SK-N-SH treated with all-trans-retinoic acid at 6 μM for 48 hours (cell line): ENCODE measurements at regions not wholly inside any gene's neighbourhood (a gene's known extent, or its start where the extent isn't known, plus 50 kb on each side); places are given as distances from the start of the nearest gene placed in this dataset.

Experiments
- ATAC-seq: fragments of 200-7000 bp; cut with Tn5 transposase; 3 replicates; pipeline ENCODE4 v1.9.1; 2020; ENCODE audit warnings: mild to moderate bottlenecking, moderate library complexity
- ARNTL ChIP-seq: fragments of 450-650 bp; formaldehyde crosslinking; IDR thresholded peaks from 2 replicates; pipeline ENCODE4 v1.5.0; 2020; ENCODE audit warnings: low read depth, mild to moderate bottlenecking, moderate library complexity, borderline replicate concordance
- BACH2 ChIP-seq: fragments of 250-450 bp; sonication (Bioruptor Pico); IDR thresholded peaks from 2 replicates; pipeline ENCODE4 v1.9.0; 2021; ENCODE audit warnings: mild to moderate bottlenecking, borderline replicate concordance
- CSDC2 ChIP-seq: fragments of 250-450 bp; sonication (Bioruptor Pico); IDR thresholded peaks from 2 replicates; pipeline ENCODE4 v1.5.0; 2020; ENCODE audit warnings: mild to moderate bottlenecking, moderate library complexity
- ESRRG ChIP-seq: fragments of 250-450 bp; sonication (Bioruptor Pico); IDR thresholded peaks from 2 replicates; pipeline ENCODE4 v1.6.1; 2021; ENCODE audit warnings: mild to moderate bottlenecking
- GLIS3 ChIP-seq: fragments of 250-450 bp; sonication (Bioruptor Pico); IDR thresholded peaks from 2 replicates; pipeline ENCODE4 v1.5.0; 2020; ENCODE audit warnings: mild to moderate bottlenecking, moderate library complexity
- ISL1 ChIP-seq: fragments of 250-450 bp; sonication (Bioruptor Pico); IDR thresholded peaks from 2 replicates; pipeline ENCODE4 v2.1.2; 2022; ENCODE audit warnings: mild to moderate bottlenecking, moderate library complexity
- OSR1 ChIP-seq: fragments of 250-450 bp; sonication (Bioruptor Pico); IDR thresholded peaks from 2 replicates; pipeline ENCODE4 v1.8.0; 2022; ENCODE audit warnings: moderate library complexity, mild to moderate bottlenecking, inconsistent platforms
- PPARA ChIP-seq: fragments of 250-450 bp; sonication (Bioruptor Pico); IDR thresholded peaks from 2 replicates; pipeline ENCODE4 v1.5.0; 2020; ENCODE audit warnings: mild to moderate bottlenecking, borderline replicate concordance
- RARB ChIP-seq: fragments of 250-450 bp; sonication (Bioruptor Pico); IDR thresholded peaks from 2 replicates; pipeline ENCODE4 v1.8.0; 2021; ENCODE audit warnings: mild to moderate bottlenecking, moderate library complexity
- SNAI2 ChIP-seq: fragments of 250-450 bp; sonication (Bioruptor Pico); IDR thresholded peaks from 2 replicates; pipeline ENCODE4 v1.5.0; 2020; ENCODE audit warnings: mild to moderate bottlenecking, moderate library complexity
- TCF4 ChIP-seq: fragments of 250-450 bp; sonication (Bioruptor Pico); IDR thresholded peaks from 2 replicates; pipeline ENCODE4 v1.8.0; 2021; ENCODE audit warnings: mild to moderate bottlenecking, moderate library complexity, borderline replicate concordance
- TOX ChIP-seq: fragments of 250-450 bp; sonication (Bioruptor Pico); IDR thresholded peaks from 2 replicates; pipeline ENCODE4 v1.8.0; 2021; ENCODE audit warnings: mild to moderate bottlenecking, moderate library complexity, borderline replicate concordance
- ZC3H10 ChIP-seq: fragments of 250-450 bp; sonication (Bioruptor Pico); IDR thresholded peaks from 2 replicates; pipeline ENCODE4 v1.5.1; 2021; ENCODE audit warnings: mild to moderate bottlenecking, moderate library complexity
- ZFP3 ChIP-seq: fragments of 250-450 bp; sonication (Bioruptor Pico); IDR thresholded peaks from 2 replicates; pipeline ENCODE4 v1.5.0; 2020; ENCODE audit warnings: mild to moderate bottlenecking, moderate library complexity
- ZFP30 ChIP-seq: fragments of 450-650 bp; formaldehyde crosslinking; IDR thresholded peaks from 2 replicates; pipeline ENCODE4 v1.5.0; 2022; ENCODE audit warnings: mild to moderate bottlenecking, moderate library complexity
- ZNF565 ChIP-seq: fragments of 450-650 bp; formaldehyde crosslinking; conservative IDR thresholded peaks from 2 replicates; pipeline ENCODE4 v1.5.0; 2020; ENCODE audit warnings: low read depth, mild to moderate bottlenecking, moderate library complexity
- ZNF70 ChIP-seq: fragments of 450-650 bp; formaldehyde crosslinking; IDR thresholded peaks from 2 replicates; pipeline ENCODE4 v1.5.0; 2020; ENCODE audit warnings: mild to moderate bottlenecking, moderate library complexity
- ZNF8 ChIP-seq: fragments of 450-650 bp; formaldehyde crosslinking; IDR thresholded peaks from 2 replicates; pipeline ENCODE4 v1.5.0; 2020; ENCODE audit warnings: mild to moderate bottlenecking, moderate library complexity
- TF ChIP-seq, protein P1 (sequence below): fragments of 250-450 bp; sonication (Bioruptor Pico); IDR thresholded peaks from 2 replicates; pipeline ENCODE4 v1.5.0; 2020; ENCODE audit warnings: mild to moderate bottlenecking, moderate library complexity
- TF ChIP-seq, protein P2 (sequence below): fragments of 250-450 bp; sonication (Bioruptor Pico); IDR thresholded peaks from 2 replicates; pipeline ENCODE4 v1.5.1; 2020; ENCODE audit warnings: low read depth, mild to moderate bottlenecking, moderate library complexity
- TF ChIP-seq, protein P3 (sequence below): fragments of 250-450 bp; sonication (Bioruptor Pico); IDR thresholded peaks from 2 replicates; pipeline ENCODE4 v1.8.0; 2020; ENCODE audit warnings: mild to moderate bottlenecking, moderate library complexity, borderline replicate concordance
- TF ChIP-seq, protein P4 (sequence below): fragments of 250-450 bp; sonication (Bioruptor Pico); IDR thresholded peaks from 2 replicates; pipeline ENCODE4 v1.5.1; 2021; ENCODE audit warnings: mild to moderate bottlenecking, moderate library complexity

DNA sequence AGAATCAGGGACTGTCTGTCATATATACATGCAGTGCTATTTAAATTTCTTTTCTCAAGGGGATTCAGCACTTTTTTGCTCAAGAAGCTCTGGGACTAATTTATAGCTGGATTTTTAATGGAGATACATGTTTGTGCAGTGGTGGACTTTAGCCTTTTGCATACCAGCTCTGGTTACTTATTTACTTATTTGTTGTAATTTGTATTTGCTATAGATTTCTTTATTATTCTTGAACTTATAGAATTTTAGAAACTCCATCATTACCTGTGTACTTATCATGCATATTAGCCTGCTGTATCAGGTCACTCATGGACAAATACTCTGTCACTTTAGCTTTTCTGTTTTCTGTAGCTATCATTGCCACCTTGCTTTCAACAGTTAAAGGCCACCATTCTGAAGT lies 1296.9 kb upstream of the TMPRSS15 start:
- TF ChIP-seq CSDC2 (CRISPR knock-in tag) (no peak), GLIS3 (CRISPR knock-in tag) (no peak), BACH2 (CRISPR knock-in tag) (no peak)
- TF ChIP-seq, protein P1, sequence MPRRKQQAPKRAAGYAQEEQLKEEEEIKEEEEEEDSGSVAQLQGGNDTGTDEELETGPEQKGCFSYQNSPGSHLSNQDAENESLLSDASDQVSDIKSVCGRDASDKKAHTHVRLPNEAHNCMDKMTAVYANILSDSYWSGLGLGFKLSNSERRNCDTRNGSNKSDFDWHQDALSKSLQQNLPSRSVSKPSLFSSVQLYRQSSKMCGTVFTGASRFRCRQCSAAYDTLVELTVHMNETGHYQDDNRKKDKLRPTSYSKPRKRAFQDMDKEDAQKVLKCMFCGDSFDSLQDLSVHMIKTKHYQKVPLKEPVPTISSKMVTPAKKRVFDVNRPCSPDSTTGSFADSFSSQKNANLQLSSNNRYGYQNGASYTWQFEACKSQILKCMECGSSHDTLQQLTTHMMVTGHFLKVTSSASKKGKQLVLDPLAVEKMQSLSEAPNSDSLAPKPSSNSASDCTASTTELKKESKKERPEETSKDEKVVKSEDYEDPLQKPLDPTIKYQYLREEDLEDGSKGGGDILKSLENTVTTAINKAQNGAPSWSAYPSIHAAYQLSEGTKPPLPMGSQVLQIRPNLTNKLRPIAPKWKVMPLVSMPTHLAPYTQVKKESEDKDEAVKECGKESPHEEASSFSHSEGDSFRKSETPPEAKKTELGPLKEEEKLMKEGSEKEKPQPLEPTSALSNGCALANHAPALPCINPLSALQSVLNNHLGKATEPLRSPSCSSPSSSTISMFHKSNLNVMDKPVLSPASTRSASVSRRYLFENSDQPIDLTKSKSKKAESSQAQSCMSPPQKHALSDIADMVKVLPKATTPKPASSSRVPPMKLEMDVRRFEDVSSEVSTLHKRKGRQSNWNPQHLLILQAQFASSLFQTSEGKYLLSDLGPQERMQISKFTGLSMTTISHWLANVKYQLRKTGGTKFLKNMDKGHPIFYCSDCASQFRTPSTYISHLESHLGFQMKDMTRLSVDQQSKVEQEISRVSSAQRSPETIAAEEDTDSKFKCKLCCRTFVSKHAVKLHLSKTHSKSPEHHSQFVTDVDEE (CRISPR knock-in tag) = no peak
- no peak for ATAC-seq

DNA sequence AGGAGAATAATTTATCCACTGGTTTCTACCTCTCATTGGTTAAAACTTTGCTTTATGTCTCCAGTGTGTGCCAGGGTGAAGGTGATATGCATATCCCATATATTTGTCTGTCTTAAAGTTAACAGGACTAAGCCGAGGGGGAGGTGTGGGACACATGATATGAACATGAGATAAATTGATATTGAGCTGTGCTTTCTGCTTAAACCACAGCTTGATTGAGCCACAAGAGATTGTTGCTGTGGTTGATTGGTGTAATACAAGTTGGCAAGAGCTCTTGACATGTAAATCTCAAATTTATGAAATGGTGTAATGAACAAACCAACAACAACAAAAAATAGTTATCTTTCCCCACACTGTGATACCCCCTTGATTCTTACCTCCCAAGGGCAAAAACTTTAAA lies 1295.5 kb upstream of the NCAM2 start:
- TF ChIP-seq SNAI2 (CRISPR knock-in tag) (no peak), OSR1 (CRISPR knock-in tag) (no peak), ESRRG (no peak), CSDC2 (CRISPR knock-in tag) (no peak), ISL1 (CRISPR knock-in tag) (no peak), ZFP3 (CRISPR knock-in tag) (no peak), BACH2 (CRISPR knock-in tag) (no peak), ZFP30 (no peak), GLIS3 (CRISPR knock-in tag) (no peak), TCF4 (CRISPR knock-in tag) (no peak), PPARA (no peak)
- TF ChIP-seq, protein P2, sequence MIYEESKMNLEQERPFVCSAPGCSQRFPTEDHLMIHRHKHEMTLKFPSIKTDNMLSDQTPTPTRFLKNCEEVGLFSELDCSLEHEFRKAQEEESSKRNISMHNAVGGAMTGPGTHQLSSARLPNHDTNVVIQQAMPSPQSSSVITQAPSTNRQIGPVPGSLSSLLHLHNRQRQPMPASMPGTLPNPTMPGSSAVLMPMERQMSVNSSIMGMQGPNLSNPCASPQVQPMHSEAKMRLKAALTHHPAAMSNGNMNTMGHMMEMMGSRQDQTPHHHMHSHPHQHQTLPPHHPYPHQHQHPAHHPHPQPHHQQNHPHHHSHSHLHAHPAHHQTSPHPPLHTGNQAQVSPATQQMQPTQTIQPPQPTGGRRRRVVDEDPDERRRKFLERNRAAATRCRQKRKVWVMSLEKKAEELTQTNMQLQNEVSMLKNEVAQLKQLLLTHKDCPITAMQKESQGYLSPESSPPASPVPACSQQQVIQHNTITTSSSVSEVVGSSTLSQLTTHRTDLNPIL (CRISPR knock-in tag) = no peak
- no peak for ATAC-seq

DNA sequence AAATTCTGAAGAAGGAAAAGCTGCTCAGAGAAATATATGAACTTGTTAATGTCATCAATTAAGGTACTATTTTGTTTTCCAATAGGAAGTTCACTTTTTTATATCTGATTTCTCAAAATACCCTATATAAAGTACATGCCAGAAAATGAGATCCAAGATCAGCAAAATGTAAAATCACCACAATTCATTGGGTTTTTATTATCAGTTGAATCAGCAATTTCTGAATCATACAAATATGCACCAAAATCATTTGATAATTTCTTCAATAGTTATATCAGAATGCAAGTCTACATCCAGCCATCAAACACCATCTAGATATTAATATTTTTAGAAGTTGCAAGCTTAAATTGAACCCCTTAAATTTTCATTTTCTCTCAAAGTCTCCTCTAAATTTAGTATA lies 1293.4 kb upstream of the NCAM2 start:
- no peak for TF ChIP-seq ZFP3 (CRISPR knock-in tag)
- TF ChIP-seq BACH2 (CRISPR knock-in tag) = no peak
- TF ChIP-seq SNAI2 (CRISPR knock-in tag) = no peak
- TF ChIP-seq, protein P3, sequence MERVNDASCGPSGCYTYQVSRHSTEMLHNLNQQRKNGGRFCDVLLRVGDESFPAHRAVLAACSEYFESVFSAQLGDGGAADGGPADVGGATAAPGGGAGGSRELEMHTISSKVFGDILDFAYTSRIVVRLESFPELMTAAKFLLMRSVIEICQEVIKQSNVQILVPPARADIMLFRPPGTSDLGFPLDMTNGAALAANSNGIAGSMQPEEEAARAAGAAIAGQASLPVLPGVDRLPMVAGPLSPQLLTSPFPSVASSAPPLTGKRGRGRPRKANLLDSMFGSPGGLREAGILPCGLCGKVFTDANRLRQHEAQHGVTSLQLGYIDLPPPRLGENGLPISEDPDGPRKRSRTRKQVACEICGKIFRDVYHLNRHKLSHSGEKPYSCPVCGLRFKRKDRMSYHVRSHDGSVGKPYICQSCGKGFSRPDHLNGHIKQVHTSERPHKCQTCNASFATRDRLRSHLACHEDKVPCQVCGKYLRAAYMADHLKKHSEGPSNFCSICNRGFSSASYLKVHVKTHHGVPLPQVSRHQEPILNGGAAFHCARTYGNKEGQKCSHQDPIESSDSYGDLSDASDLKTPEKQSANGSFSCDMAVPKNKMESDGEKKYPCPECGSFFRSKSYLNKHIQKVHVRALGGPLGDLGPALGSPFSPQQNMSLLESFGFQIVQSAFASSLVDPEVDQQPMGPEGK = no peak
- no peak for TF ChIP-seq ZC3H10
- TF ChIP-seq, protein P2 (CRISPR knock-in tag) = no peak
- TF ChIP-seq ISL1 (CRISPR knock-in tag) = no peak
- TF ChIP-seq ARNTL (CRISPR knock-in tag) = no peak
- no peak for TF ChIP-seq TOX (CRISPR knock-in tag)
- TF ChIP-seq TCF4 (CRISPR knock-in tag) = no peak
- TF ChIP-seq, protein P1 (CRISPR knock-in tag) = no peak
- TF ChIP-seq, protein P4, sequence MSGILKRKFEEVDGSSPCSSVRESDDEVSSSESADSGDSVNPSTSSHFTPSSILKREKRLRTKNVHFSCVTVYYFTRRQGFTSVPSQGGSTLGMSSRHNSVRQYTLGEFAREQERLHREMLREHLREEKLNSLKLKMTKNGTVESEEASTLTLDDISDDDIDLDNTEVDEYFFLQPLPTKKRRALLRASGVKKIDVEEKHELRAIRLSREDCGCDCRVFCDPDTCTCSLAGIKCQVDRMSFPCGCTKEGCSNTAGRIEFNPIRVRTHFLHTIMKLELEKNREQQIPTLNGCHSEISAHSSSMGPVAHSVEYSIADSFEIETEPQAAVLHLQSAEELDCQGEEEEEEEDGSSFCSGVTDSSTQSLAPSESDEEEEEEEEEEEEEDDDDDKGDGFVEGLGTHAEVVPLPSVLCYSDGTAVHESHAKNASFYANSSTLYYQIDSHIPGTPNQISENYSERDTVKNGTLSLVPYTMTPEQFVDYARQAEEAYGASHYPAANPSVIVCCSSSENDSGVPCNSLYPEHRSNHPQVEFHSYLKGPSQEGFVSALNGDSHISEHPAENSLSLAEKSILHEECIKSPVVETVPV (CRISPR knock-in tag) = no peak
- no peak for TF ChIP-seq ZNF565 (CRISPR knock-in tag)
- TF ChIP-seq CSDC2 (CRISPR knock-in tag) = no peak
- no peak for TF ChIP-seq ZNF8 (CRISPR knock-in tag)
- TF ChIP-seq PPARA = no peak
- TF ChIP-seq ZNF70 = no peak
- no peak for TF ChIP-seq ZFP30
- TF ChIP-seq ESRRG = no peak
- TF ChIP-seq RARB (CRISPR knock-in tag) = no peak
- no peak for ATAC-seq
